ENCODE measurements at regions not wholly inside any gene's neighbourhood (a gene's known extent, or its start where the extent isn't known, plus 50 kb on each side); places are given as distances from the start of the nearest gene placed in this dataset.

DNA sequence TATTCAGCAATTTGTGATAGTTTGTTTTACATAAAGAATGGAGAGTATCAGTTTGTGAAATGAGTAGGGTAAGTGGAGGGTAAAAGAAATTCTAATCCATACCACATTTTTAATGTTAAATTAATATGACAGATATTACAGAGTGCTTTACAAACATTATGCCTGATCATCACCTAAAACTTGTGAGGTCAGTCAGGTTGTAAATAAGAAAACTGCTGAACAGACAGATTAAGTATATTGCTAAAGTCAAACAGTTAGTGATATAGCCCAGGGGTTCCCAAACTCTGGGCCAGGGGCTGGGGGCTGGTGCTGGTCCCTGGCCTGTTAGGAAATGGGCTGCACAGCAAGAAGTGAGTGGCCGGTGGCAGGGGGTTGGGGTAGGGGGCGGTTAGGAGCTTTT is 273.6 kb downstream of the TRAM1L1 start:
- WGBS, 2 donors, result 73% methylated on average over 2 of the region's 2 CpGs
- no peak overlapping the region for H3K27ac ChIP-seq
- no peak for TF ChIP-seq POLR2AphosphoS5 (IDR thresholded peaks at IDR 0.05)
- intact Hi-C loops (cut with DNase I), result no loop called here
- H3K4me1 ChIP-seq, result no peaks in the 10 kb centered on the region
- no peak overlapping the region for H3K4me3 ChIP-seq
- H3K27me3 ChIP-seq, result no peaks in the 10 kb centered on the region
- H3K9me3 ChIP-seq, result no peaks in the 10 kb centered on the region
- DNase-seq, result no peak
- no peaks in the 10 kb centered on the region for H3K36me3 ChIP-seq

DNA sequence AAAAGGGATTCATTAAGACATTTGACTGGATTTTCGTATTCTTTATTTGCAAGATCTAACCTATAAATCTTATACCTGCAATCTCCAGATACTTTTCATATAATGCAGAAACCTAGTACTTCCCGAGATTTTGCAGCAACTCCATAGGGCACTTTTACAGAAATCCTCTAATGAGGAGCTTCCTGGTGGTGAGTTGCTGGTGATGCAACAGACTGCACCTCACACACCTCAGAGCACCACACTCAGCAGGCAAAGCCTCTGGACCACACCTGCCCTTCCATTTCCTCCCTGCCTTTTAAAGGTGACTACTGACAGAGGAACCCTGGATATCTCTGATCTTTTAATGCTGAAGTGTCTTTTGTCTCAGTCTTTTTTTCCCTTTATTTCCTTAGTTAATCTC is 289.4 kb downstream of the TRAM1L1 start:
- Histone ChIP-seq H3K4me3 (no peak overlapping the region), H3K27ac (no peak overlapping the region), H3K4me1 (no peaks in the 10 kb centered on the region), H3K36me3 (no peaks in the 10 kb centered on the region), H3K27me3 (no peaks in the 10 kb centered on the region), H3K9me3 (no peaks in the 10 kb centered on the region)
- 64 to 84% methylated on average over 2 of the region's 2 CpGs for WGBS, 2 donors
- intact Hi-C loops (cut with DNase I), result no loop called here
- no peak for TF ChIP-seq EP300 (IDR thresholded peaks at IDR 0.05)
- TF ChIP-seq POLR2AphosphoS5 (IDR thresholded peaks at IDR 0.05), result no peak
- TF ChIP-seq POLR2A (IDR thresholded peaks at IDR 0.05), result no peak
- TF ChIP-seq, protein P1, sequence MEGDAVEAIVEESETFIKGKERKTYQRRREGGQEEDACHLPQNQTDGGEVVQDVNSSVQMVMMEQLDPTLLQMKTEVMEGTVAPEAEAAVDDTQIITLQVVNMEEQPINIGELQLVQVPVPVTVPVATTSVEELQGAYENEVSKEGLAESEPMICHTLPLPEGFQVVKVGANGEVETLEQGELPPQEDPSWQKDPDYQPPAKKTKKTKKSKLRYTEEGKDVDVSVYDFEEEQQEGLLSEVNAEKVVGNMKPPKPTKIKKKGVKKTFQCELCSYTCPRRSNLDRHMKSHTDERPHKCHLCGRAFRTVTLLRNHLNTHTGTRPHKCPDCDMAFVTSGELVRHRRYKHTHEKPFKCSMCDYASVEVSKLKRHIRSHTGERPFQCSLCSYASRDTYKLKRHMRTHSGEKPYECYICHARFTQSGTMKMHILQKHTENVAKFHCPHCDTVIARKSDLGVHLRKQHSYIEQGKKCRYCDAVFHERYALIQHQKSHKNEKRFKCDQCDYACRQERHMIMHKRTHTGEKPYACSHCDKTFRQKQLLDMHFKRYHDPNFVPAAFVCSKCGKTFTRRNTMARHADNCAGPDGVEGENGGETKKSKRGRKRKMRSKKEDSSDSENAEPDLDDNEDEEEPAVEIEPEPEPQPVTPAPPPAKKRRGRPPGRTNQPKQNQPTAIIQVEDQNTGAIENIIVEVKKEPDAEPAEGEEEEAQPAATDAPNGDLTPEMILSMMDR (IDR thresholded peaks at IDR 0.05), result no peak
- no peak for DNase-seq

DNA sequence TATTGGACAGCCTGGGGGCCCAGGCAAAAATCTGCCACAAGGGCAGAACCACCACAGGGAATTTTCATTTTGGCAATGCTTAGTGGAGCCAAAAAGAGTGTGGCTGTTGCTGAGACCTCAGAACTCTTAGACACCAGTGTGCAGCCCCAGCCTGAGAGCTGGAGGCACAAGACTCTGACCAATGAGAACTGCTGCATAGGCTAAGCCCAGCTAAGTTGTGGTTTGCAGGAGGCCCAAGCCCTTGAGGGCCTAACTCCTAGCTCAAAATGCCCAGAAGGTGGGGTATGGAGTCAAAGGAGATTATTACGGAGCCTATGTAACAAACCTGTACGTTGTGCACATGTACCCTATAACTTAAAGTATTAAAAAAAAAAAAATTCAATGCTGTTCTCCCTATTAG is 296.7 kb downstream of the TRAM1L1 start:
- DNase-seq, result no peak
- H3K27ac ChIP-seq, result no peak overlapping the region
- H3K4me1 ChIP-seq, result no peaks in the 10 kb centered on the region
- TF ChIP-seq POLR2A (IDR thresholded peaks at IDR 0.05) (no peak), EP300 (IDR thresholded peaks at IDR 0.05) (no peak), POLR2AphosphoS5 (IDR thresholded peaks at IDR 0.05) (no peak)
- TF ChIP-seq, protein P1 (IDR thresholded peaks at IDR 0.05), result no peak
- H3K9me3 ChIP-seq, result no peaks in the 10 kb centered on the region
- intact Hi-C loops (cut with DNase I), result no loop called here
- no peak overlapping the region for H3K4me3 ChIP-seq
- WGBS, 2 donors, result 89 to 94% methylated on average over 2 of the region's 2 CpGs
- H3K36me3 ChIP-seq, result no peaks in the 10 kb centered on the region
- no peaks in the 10 kb centered on the region for H3K27me3 ChIP-seq

DNA sequence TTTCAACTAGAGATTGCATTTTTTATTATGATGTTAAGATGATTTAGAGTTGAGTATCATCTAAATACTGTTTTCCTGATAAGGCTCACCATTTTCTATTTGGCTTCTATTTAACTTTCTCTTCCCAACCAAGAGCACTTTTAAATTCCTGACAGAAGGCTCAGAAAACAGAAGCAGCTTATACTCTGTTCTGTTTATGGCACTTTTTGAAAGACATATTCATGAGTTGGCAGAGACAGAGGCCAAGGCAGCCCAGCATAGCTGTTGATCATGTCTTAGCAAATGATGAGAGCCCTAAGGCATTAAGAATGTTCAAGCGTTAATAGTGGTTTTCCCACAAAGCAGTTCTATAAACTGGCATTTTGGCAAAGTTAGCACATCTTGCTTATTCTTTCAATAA is 330.3 kb downstream of the TRAM1L1 start:
- Histone ChIP-seq H3K9me3 (no peaks in the 10 kb centered on the region), H3K27ac (no peak overlapping the region), H3K36me3 (no peaks in the 10 kb centered on the region), H3K4me1 (no peaks in the 10 kb centered on the region), H3K4me3 (no peak overlapping the region), H3K27me3 (no peaks in the 10 kb centered on the region)
- WGBS, 2 donors, result 81 to 87% methylated on average over 1 of the region's 1 CpG
- no peak for TF ChIP-seq EP300 (IDR thresholded peaks at IDR 0.05)
- no peak for TF ChIP-seq POLR2AphosphoS5 (IDR thresholded peaks at IDR 0.05)
- TF ChIP-seq POLR2A (IDR thresholded peaks at IDR 0.05), result no peak
- TF ChIP-seq, protein P1 (IDR thresholded peaks at IDR 0.05), result no peak
- intact Hi-C loops (cut with DNase I), result no loop called here
- DNase-seq, result no peak

DNA sequence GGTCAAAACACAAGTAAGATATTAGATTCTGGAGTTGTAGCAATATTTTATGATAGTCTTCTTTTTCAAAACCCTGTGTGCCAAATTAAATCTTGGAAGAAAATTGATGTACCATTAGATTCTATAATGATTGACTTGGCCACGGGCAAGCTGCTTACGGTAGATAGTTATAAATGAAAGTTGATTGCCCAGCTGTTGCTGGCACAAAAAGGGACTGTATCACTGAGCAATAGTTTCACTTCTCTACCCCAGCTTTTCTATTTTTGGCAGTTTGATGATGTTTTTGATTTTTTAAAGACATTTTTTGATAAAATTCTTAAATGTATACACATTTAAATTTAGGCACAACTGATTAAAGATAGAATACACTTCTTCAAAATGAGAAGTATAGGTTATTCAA is 333.3 kb downstream of the TRAM1L1 start:
- H3K9me3 ChIP-seq, result no peaks in the 10 kb centered on the region
- no peaks in the 10 kb centered on the region for H3K27me3 ChIP-seq
- TF ChIP-seq POLR2A (IDR thresholded peaks at IDR 0.05) (no peak), POLR2AphosphoS5 (IDR thresholded peaks at IDR 0.05) (no peak), EP300 (IDR thresholded peaks at IDR 0.05) (no peak)
- TF ChIP-seq, protein P1 (IDR thresholded peaks at IDR 0.05), result no peak
- no peak overlapping the region for H3K27ac ChIP-seq
- no peaks in the 10 kb centered on the region for H3K4me1 ChIP-seq
- WGBS, 2 donors, result 6 to 49% methylated on average over 2 of the region's 2 CpGs
- no peak for DNase-seq
- no peak overlapping the region for H3K4me3 ChIP-seq
- H3K36me3 ChIP-seq, result no peaks in the 10 kb centered on the region
- intact Hi-C loops (cut with DNase I), result no loop called here

All from sigmoid colon (tissue), 6 donors.